Astrocyte (in vitro differentiated cells and primary cell): ENCODE measurements at regions not wholly inside any gene's neighbourhood (a gene's known extent, or its start where the extent isn't known, plus 50 kb on each side); places are given as distances from the start of the nearest gene placed in this dataset.
"Not testable (repeated sequence)": the region's sequence is repeated elsewhere in the genome, so short reads cannot be mapped to it uniquely, and the experiment has no call there.

ENCODE experiments used
- DNase-seq: peaks from one replicate; pipeline ENCODE4 v3.0.0-alpha.2; 2010; ENCODE audit warnings: low read depth
- FAIRE-seq: peaks from 2 replicates; lab custom pipeline; 2011; peaks lifted over from hg19 to GRCh38; lab: Jason Lieb, UNC
- H2AFZ ChIP-seq: 2 replicates; pipeline ENCODE4 v1.6.0; 2012; ENCODE audit warnings: low read depth, low read length, inconsistent platforms
- H3K27ac ChIP-seq: 2 replicates; pipeline ENCODE4 v1.5.1; 2011; ENCODE audit warnings: low read depth, low read length, inconsistent platforms
- H3K27me3 ChIP-seq: 2 replicates; pipeline ENCODE4 v1.6.0; 2011; ENCODE audit warnings: low read length, inconsistent platforms; ENCODE audit not compliant: insufficient read depth
- H3K36me3 ChIP-seq: 2 replicates; pipeline ENCODE4 v1.5.1; 2011; ENCODE audit warnings: low read length, inconsistent platforms; ENCODE audit not compliant: insufficient read depth
- H3K4me1 ChIP-seq: 2 replicates; pipeline ENCODE4 v1.5.1; 2011; ENCODE audit warnings: low read length, inconsistent platforms; ENCODE audit not compliant: insufficient read depth
- H3K4me2 ChIP-seq: 2 replicates; pipeline ENCODE4 v1.6.0; 2012; ENCODE audit warnings: low read length, inconsistent platforms
- H3K4me3 ChIP-seq: 2 replicates; pipeline ENCODE4 v1.5.1; 2011; ENCODE audit warnings: low read depth, mild to moderate bottlenecking, low read length, inconsistent platforms; ENCODE audit not compliant: insufficient read depth
- H3K79me2 ChIP-seq: 2 replicates; pipeline ENCODE4 v1.6.0; 2012; ENCODE audit warnings: mild to moderate bottlenecking, low read length, inconsistent platforms; ENCODE audit not compliant: insufficient read depth
- H3K9ac ChIP-seq: 2 replicates; pipeline ENCODE4 v1.6.0; 2012; ENCODE audit warnings: mild to moderate bottlenecking, low read length, inconsistent platforms
- H3K9me3 ChIP-seq: 2 replicates; pipeline ENCODE4 v1.5.1; 2012; ENCODE audit warnings: low read depth, mild to moderate bottlenecking, low read length, inconsistent platforms; ENCODE audit not compliant: insufficient read depth
- H4K20me1 ChIP-seq: 2 replicates; pipeline ENCODE4 v1.6.0; 2012; ENCODE audit warnings: low read length, inconsistent platforms; ENCODE audit not compliant: insufficient read depth
- H3K27ac Mint-ChIP-seq: one replicate; pipeline ENCODE4 v1.8.0; 2021; ENCODE audit warnings: mild to moderate bottlenecking, mixed read lengths; ENCODE audit not compliant: unreplicated experiment
- H3K27me3 Mint-ChIP-seq: one replicate; pipeline ENCODE4 v1.8.0; 2021; ENCODE audit warnings: low read depth, mixed read lengths; ENCODE audit not compliant: unreplicated experiment
- H3K36me3 Mint-ChIP-seq: one replicate; pipeline ENCODE4 v1.8.0; 2021; ENCODE audit warnings: low read depth, mixed read lengths; ENCODE audit not compliant: unreplicated experiment
- H3K4me1 Mint-ChIP-seq: one replicate; pipeline ENCODE4 v1.8.0; 2021; ENCODE audit warnings: low read depth, mixed read lengths; ENCODE audit not compliant: unreplicated experiment
- H3K4me3 Mint-ChIP-seq: one replicate; pipeline ENCODE4 v1.8.0; 2021; ENCODE audit warnings: mild to moderate bottlenecking, moderate library complexity, mixed read lengths; ENCODE audit not compliant: unreplicated experiment
- H3K9me3 Mint-ChIP-seq: one replicate; pipeline ENCODE4 v1.8.0; 2021; ENCODE audit warnings: mild to moderate bottlenecking, mixed read lengths; ENCODE audit not compliant: unreplicated experiment
- EZH2 ChIP-seq: IDR thresholded peaks from 2 replicates; pipeline ENCODE4 v1.6.1; 2012; ENCODE audit warnings: mild to moderate bottlenecking, low read length, inconsistent platforms; ENCODE audit not compliant: insufficient read depth
- TF ChIP-seq, protein P1 (sequence below): IDR thresholded peaks from 2 replicates; pipeline ENCODE4 v1.5.1; 2011; ENCODE audit warnings: low read depth, mild to moderate bottlenecking, inconsistent platforms, low read length, moderate library complexity; ENCODE audit not compliant: insufficient read depth

DNA sequence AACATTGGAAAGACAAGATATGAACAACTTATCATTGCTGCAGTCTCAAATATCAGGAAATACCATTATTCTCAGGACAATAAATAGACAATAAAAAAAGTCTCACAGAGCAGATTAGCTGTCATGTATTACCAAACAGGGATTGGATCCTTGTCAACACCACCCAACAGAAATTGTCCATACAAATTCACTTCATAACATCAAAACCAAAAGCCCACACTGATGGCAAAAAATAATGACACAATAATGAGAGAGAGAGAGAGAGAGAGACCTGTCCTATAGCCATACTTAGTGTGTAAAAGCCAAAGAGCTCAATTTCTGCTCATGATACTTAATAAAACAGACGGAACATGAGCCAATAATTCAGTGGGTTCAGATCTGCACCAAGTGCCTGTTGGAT is 96.5 kb downstream of the PPIAL4G start:
- FAIRE-seq (no peak), DNase-seq (no peak)
- no peak overlapping the region for H3K9ac ChIP-seq
- H3K4me3 ChIP-seq, result no peak overlapping the region
- no peak overlapping the region for H3K4me3 Mint-ChIP-seq
- H3K4me2 ChIP-seq, result no peak overlapping the region
- TF ChIP-seq, protein P1, sequence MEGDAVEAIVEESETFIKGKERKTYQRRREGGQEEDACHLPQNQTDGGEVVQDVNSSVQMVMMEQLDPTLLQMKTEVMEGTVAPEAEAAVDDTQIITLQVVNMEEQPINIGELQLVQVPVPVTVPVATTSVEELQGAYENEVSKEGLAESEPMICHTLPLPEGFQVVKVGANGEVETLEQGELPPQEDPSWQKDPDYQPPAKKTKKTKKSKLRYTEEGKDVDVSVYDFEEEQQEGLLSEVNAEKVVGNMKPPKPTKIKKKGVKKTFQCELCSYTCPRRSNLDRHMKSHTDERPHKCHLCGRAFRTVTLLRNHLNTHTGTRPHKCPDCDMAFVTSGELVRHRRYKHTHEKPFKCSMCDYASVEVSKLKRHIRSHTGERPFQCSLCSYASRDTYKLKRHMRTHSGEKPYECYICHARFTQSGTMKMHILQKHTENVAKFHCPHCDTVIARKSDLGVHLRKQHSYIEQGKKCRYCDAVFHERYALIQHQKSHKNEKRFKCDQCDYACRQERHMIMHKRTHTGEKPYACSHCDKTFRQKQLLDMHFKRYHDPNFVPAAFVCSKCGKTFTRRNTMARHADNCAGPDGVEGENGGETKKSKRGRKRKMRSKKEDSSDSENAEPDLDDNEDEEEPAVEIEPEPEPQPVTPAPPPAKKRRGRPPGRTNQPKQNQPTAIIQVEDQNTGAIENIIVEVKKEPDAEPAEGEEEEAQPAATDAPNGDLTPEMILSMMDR, result no peak
- no peak for TF ChIP-seq EZH2
- no peaks in the 10 kb centered on the region for H3K27me3 Mint-ChIP-seq
- H3K9me3 Mint-ChIP-seq, result peaks cover 7% of the 10 kb centered on the region
- no peak overlapping the region for H2AFZ ChIP-seq
- H3K4me1 Mint-ChIP-seq, result no peaks in the 10 kb centered on the region
- H3K27me3 ChIP-seq, result no peaks in the 10 kb centered on the region
- H3K79me2 ChIP-seq, result no peaks in the 10 kb centered on the region
- no peaks in the 10 kb centered on the region for H4K20me1 ChIP-seq
- H3K36me3 ChIP-seq, result no peaks in the 10 kb centered on the region
- no peaks in the 10 kb centered on the region for H3K9me3 ChIP-seq
- H3K27ac Mint-ChIP-seq, result no peak overlapping the region
- peaks cover 2% of the 10 kb centered on the region for H3K36me3 Mint-ChIP-seq
- no peak overlapping the region for H3K27ac ChIP-seq
- H3K4me1 ChIP-seq, result no peaks in the 10 kb centered on the region

DNA sequence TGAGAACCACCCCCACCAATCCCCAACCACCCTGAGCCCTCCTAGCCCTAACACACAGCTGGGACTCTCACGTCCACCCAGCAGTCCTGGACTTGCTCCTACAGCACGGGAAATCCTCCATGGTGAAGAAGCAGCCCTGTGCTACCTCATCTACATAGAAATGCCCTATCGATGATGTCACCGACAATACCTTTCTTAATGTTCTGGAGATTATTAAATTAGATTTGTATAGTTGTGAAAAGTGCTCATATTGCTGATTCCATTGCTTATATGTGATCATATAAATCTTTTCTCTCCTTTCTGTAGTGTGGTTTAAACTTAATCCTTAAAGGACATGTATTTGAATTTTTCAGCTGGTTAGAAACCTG is 97.1 kb downstream of the PPIAL4G start:
- not testable (repeated sequence) for H3K27ac Mint-ChIP-seq, H3K4me3 Mint-ChIP-seq, FAIRE-seq

DNA sequence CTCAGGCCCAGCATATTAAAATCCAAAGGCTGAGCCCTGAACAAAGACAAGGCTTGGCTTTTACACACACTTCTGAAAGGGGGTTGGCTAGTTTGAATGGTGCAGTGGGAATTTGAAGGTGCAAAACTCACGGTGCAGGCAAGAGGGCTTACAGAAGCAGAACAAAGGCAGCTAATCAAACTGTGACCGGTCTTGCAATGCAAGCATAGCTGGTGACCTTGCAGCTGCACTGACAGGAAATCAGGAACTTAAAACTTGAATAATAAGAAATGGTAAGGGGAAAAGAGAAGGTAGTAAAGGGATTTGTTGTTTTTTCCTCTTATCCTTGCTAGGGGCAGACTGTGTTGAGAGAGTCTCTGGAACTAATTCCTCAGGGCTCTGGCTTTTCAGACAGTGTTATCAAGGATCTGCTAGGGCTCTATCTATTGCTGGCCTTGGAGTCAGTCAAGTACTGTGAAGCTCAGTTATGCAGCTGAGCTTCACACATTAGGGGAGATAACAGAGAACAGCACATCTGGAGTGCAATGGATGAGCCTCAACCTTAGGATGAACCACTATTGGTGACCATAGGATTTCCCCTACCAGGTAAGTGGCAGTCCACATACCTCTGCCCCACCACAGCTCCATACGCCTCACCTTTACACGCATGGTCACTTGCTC is 97.6 kb downstream of the PPIAL4G start:
- Mint-ChIP-seq H3K9me3 (peaks cover 7% of the 10 kb centered on the region), H3K27ac (no peak overlapping the region), H3K27me3 (no peaks in the 10 kb centered on the region), H3K4me3 (no peak overlapping the region), H3K4me1 (no peaks in the 10 kb centered on the region), H3K36me3 (peaks cover 2% of the 10 kb centered on the region)
- no peak overlapping the region for H3K4me3 ChIP-seq
- H3K4me1 ChIP-seq, result no peaks in the 10 kb centered on the region
- H3K9ac ChIP-seq, result no peak overlapping the region
- no peaks in the 10 kb centered on the region for H3K36me3 ChIP-seq
- TF ChIP-seq EZH2, result no peak
- DNase-seq (no peak), FAIRE-seq (no peak)
- no peaks in the 10 kb centered on the region for H3K27me3 ChIP-seq
- H3K27ac ChIP-seq, result no peak overlapping the region
- no peak overlapping the region for H3K4me2 ChIP-seq
- H3K79me2 ChIP-seq, result no peaks in the 10 kb centered on the region
- no peaks in the 10 kb centered on the region for H3K9me3 ChIP-seq
- H2AFZ ChIP-seq, result no peak overlapping the region
- no peaks in the 10 kb centered on the region for H4K20me1 ChIP-seq

More for the DNA sequence above, 97.1 kb downstream of the PPIAL4G start:
- H3K79me2 ChIP-seq, DNase-seq, H3K27me3 ChIP-seq, H2AFZ ChIP-seq, H3K4me1 ChIP-seq, H3K9ac ChIP-seq, H3K27ac ChIP-seq, H3K4me1 Mint-ChIP-seq, H3K4me3 ChIP-seq, H3K27me3 Mint-ChIP-seq, H3K36me3 Mint-ChIP-seq, H3K36me3 ChIP-seq, H3K4me2 ChIP-seq, H3K9me3 ChIP-seq, H3K9me3 Mint-ChIP-seq, H4K20me1 ChIP-seq: not testable (repeated sequence)
